H1 (cell line): ENCODE measurements at regions not wholly inside any gene's neighbourhood (a gene's known extent, or its start where the extent isn't known, plus 50 kb on each side); places are given as distances from the start of the nearest gene placed in this dataset.

Source experiments
- CTCF ChIA-PET: fragments of 300-600 bp; sonication (Branson Sonifier 250); formaldehyde crosslinking; loops from one replicate; lab custom pipeline; 2021; ENCODE audit not compliant: partially characterized antibody; lab: Charles Lee
- POLR2A ChIA-PET: fragments of 300-600 bp; sonication (Branson Sonifier 250); formaldehyde crosslinking; loops from one replicate; lab custom pipeline; 2021; ENCODE audit warnings: inconsistent platforms; ENCODE audit not compliant: partially characterized antibody; lab: Charles Lee
- DNase-seq, 2 experiments: peaks; one replicate each; pipeline versions ENCODE4 v3.0.0 to v3.0.0-alpha.2; 2010 to 2022; ENCODE audit warnings: low spot score in 2 of 2, low read depth in 1 of 2, mixed read lengths in 1 of 2
- FAIRE-seq: peaks from 2 replicates; lab custom pipeline; 2011; peaks lifted over from hg19 to GRCh38; lab: Jason Lieb, UNC
- H2AFZ ChIP-seq: 2 replicates; pipeline ENCODE4 v1.8.1; 2012; ENCODE audit warnings: low read length, inconsistent platforms
- H2AK5ac ChIP-seq: 2 replicates; pipeline ENCODE4 v1.6.1; 2013; ENCODE audit warnings: low read depth, low read length
- H2BK120ac ChIP-seq: replicated peaks from 2 replicates; pipeline ENCODE3; 2013; ENCODE audit warnings: low read depth, low read length, inconsistent platforms
- H2BK12ac ChIP-seq: 2 replicates; pipeline ENCODE4 v1.6.1; 2013; ENCODE audit warnings: low read depth, low read length
- H2BK15ac ChIP-seq: 2 replicates; pipeline ENCODE4 v1.6.1; 2013; ENCODE audit warnings: low read length
- H2BK20ac ChIP-seq: 2 replicates; pipeline ENCODE4 v1.6.1; 2013; ENCODE audit warnings: low read length
- H2BK5ac ChIP-seq: 2 replicates; pipeline ENCODE4 v1.6.1; 2013; ENCODE audit warnings: low read depth, low read length
- H3K14ac ChIP-seq: 2 replicates; pipeline ENCODE4 v1.6.1; 2013; ENCODE audit warnings: inconsistent platforms; ENCODE audit not compliant: insufficient read length
- H3K18ac ChIP-seq: 2 replicates; pipeline ENCODE4 v1.6.1; 2013; ENCODE audit warnings: low read length; ENCODE audit errors: extremely low read depth
- H3K23ac ChIP-seq: 2 replicates; pipeline ENCODE4 v1.6.1; 2013; ENCODE audit warnings: inconsistent platforms; ENCODE audit not compliant: insufficient read length
- H3K23me2 ChIP-seq: 2 replicates; pipeline ENCODE4 v1.6.1; 2013; ENCODE audit warnings: low read depth, low read length
- H3K27ac ChIP-seq: 2 replicates; pipeline ENCODE4 v1.6.1; 2011; ENCODE audit warnings: low read depth, low read length, inconsistent platforms
- H3K27me3 ChIP-seq, 4 experiments: replicated peaks in 1 of 4; 1 replicate in 1 of 4; 2 replicates in 3 of 4; pipeline versions ENCODE4 v1.6.1 to v1.8.1; 2011 to 2013; ENCODE audit warnings: low read length in 3 of 4, mild to moderate bottlenecking in 3 of 4, inconsistent platforms in 2 of 4, mixed read lengths in 2 of 4, moderate library complexity in 1 of 4; ENCODE audit not compliant: control insufficient read depth in 3 of 4, insufficient read depth in 3 of 4; ENCODE audit errors: extremely low read depth in 1 of 4
- H3K36me3 ChIP-seq, 4 experiments: 2 replicates each; pipeline versions ENCODE4 v1.6.1 to v1.8.1; 2011 to 2013; ENCODE audit warnings: mild to moderate bottlenecking in 4 of 4, low read length in 3 of 4, moderate library complexity in 2 of 4, control low read depth in 1 of 4, inconsistent platforms in 1 of 4; ENCODE audit not compliant: insufficient read depth in 4 of 4, control insufficient read depth in 2 of 4
- H3K4ac ChIP-seq: replicated peaks from 2 replicates; pipeline ENCODE3; 2013; ENCODE audit warnings: low read length, low read depth, mixed read lengths, inconsistent platforms; ENCODE audit not compliant: insufficient read length
- H3K4me1 ChIP-seq, 4 experiments: replicated peaks in 1 of 4; 1 replicate in 1 of 4; 2 replicates in 3 of 4; pipeline versions ENCODE4 v1.6.1 to v1.8.1; 2011 to 2013; ENCODE audit warnings: low read length in 3 of 4, inconsistent platforms in 2 of 4, mixed read lengths in 1 of 4; ENCODE audit not compliant: insufficient read depth in 4 of 4, control insufficient read depth in 3 of 4
- H3K4me2 ChIP-seq, 2 experiments: 2 replicates each; pipeline versions ENCODE4 v1.6.1 to v1.8.1; 2011 to 2013; ENCODE audit warnings: low read depth in 2 of 2, low read length in 2 of 2, control low read depth in 1 of 2, inconsistent platforms in 1 of 2, mild to moderate bottlenecking in 1 of 2; ENCODE audit not compliant: insufficient read depth in 1 of 2
- H3K4me3 ChIP-seq, 4 experiments: fragments of 200-600, 300-600 bp in 1 of 4; sonication (generic), shearing (Covaris generic), sonication (Bioruptor Twin) in 1 of 4; 2 replicates each; pipeline versions ENCODE4 v1.5.1 to v1.8.1; 2011 to 2016; ENCODE audit warnings: low read length in 4 of 4, low read depth in 3 of 4, control low read depth in 2 of 4, inconsistent platforms in 2 of 4, mild to moderate bottlenecking in 2 of 4, mixed read lengths in 1 of 4, moderate library complexity in 1 of 4; ENCODE audit not compliant: insufficient read depth in 2 of 4; ENCODE audit errors: extremely low read depth in 1 of 4
- H3K56ac ChIP-seq: replicated peaks from 2 replicates; pipeline ENCODE3; 2013; ENCODE audit warnings: low read depth, mild to moderate bottlenecking, mixed read lengths, low read length, inconsistent platforms; ENCODE audit not compliant: insufficient read length
- H3K79me1 ChIP-seq: 2 replicates; pipeline ENCODE4 v1.6.1; 2013; ENCODE audit warnings: low read depth, low read length, control low read depth
- H3K79me2 ChIP-seq, 2 experiments: 2 replicates each; pipeline versions ENCODE4 v1.6.1 to v1.8.1; 2012 to 2013; ENCODE audit warnings: low read length in 2 of 2, mild to moderate bottlenecking in 2 of 2, inconsistent platforms in 1 of 2; ENCODE audit not compliant: insufficient read depth in 2 of 2, control insufficient read depth in 1 of 2
- H3K9ac ChIP-seq, 4 experiments: replicated peaks in 1 of 4; 1 replicate in 1 of 4; 2 replicates in 3 of 4; pipeline versions ENCODE4 v1.6.1 to v1.8.1; 2011 to 2013; ENCODE audit warnings: low read depth in 3 of 4, low read length in 3 of 4, control low read depth in 2 of 4, mild to moderate bottlenecking in 2 of 4, moderate library complexity in 2 of 4, inconsistent platforms in 1 of 4; ENCODE audit errors: extremely low read depth in 1 of 4
- H3K9me3 ChIP-seq, 2 experiments: 2 replicates each; pipeline versions ENCODE4 v1.6.1 to v1.8.1; 2012 to 2013; ENCODE audit warnings: mild to moderate bottlenecking in 2 of 2, moderate library complexity in 2 of 2, control low read depth in 1 of 2, inconsistent platforms in 1 of 2, low read depth in 1 of 2, low read length in 1 of 2, mixed read lengths in 1 of 2; ENCODE audit not compliant: insufficient read depth in 2 of 2
- H4K20me1 ChIP-seq, 2 experiments: replicated peaks in 1 of 2; 2 replicates each; pipeline versions ENCODE3 to v1.8.1; 2011 to 2013; ENCODE audit warnings: inconsistent platforms in 2 of 2, low read length in 2 of 2, mild to moderate bottlenecking in 1 of 2; ENCODE audit not compliant: insufficient read depth in 2 of 2, control insufficient read depth in 1 of 2
- H4K5ac ChIP-seq: 2 replicates; pipeline ENCODE4 v1.6.1; 2013; ENCODE audit warnings: low read length, low read depth, mixed read lengths, inconsistent platforms; ENCODE audit not compliant: insufficient read length
- H4K8ac ChIP-seq: 2 replicates; pipeline ENCODE4 v1.8.0; 2013; ENCODE audit warnings: mild to moderate bottlenecking, moderate library complexity, low read length, inconsistent platforms; ENCODE audit not compliant: insufficient read depth; ENCODE audit errors: extremely low read depth
- H4K91ac ChIP-seq: replicated peaks from 2 replicates; pipeline ENCODE3; 2013; ENCODE audit warnings: low read length, mixed read lengths, inconsistent platforms; ENCODE audit not compliant: insufficient read length
- ATF3 ChIP-seq: IDR thresholded peaks from 2 replicates; pipeline ENCODE4 v1.6.1; 2011; ENCODE audit warnings: low read depth, mild to moderate bottlenecking, low read length; ENCODE audit not compliant: insufficient read depth
- BRCA1 ChIP-seq: IDR thresholded peaks from 2 replicates; pipeline ENCODE4 v1.6.1; 2012; ENCODE audit warnings: low read depth, low read length, improper control_type of control experiment
- CHD1 ChIP-seq: IDR thresholded peaks from 2 replicates; pipeline ENCODE4 v1.6.1; 2012; ENCODE audit warnings: low read depth, low read length, improper control_type of control experiment
- CREB1 ChIP-seq: IDR thresholded peaks from 2 replicates; pipeline ENCODE4 v1.6.1; 2012; ENCODE audit warnings: inconsistent platforms
- CTCF ChIP-seq, 3 experiments: IDR thresholded peaks; 1 replicate in 2 of 3; 2 replicates in 1 of 3; pipeline versions ENCODE4 v1.5.1 to v1.6.1; 2011; ENCODE audit warnings: low read length in 3 of 3, mild to moderate bottlenecking in 3 of 3, inconsistent platforms in 2 of 3, low read depth in 1 of 3, moderate library complexity in 1 of 3; ENCODE audit not compliant: insufficient read depth in 1 of 3; ENCODE audit errors: control extremely low read depth in 1 of 3
- GABPA ChIP-seq: IDR thresholded peaks from 2 replicates; pipeline ENCODE4 v1.6.1; 2011; ENCODE audit warnings: mild to moderate bottlenecking, low read length, moderate library complexity, borderline replicate concordance; ENCODE audit not compliant: insufficient read depth
- GTF2F1 ChIP-seq: IDR thresholded peaks from 2 replicates; pipeline ENCODE4 v1.6.1; 2012; ENCODE audit warnings: low read depth, low read length, improper control_type of control experiment, borderline replicate concordance
- KDM4A ChIP-seq: IDR thresholded peaks from one replicate; pipeline ENCODE4 v1.7.1; 2012; ENCODE audit warnings: low read depth, mild to moderate bottlenecking, moderate library complexity, low read length, inconsistent platforms; ENCODE audit not compliant: severe bottlenecking
- KDM5A ChIP-seq: fragments of 200-600 bp; IDR thresholded peaks from 2 replicates; pipeline ENCODE4 v1.7.1; 2012; ENCODE audit warnings: mild to moderate bottlenecking, low read length, inconsistent platforms, mixed read lengths
- NRF1 ChIP-seq: IDR thresholded peaks from 2 replicates; pipeline ENCODE4 v1.6.1; 2011; ENCODE audit warnings: mild to moderate bottlenecking, low read depth, low read length, improper control_type of control experiment
- POLR2A ChIP-seq, 2 experiments: IDR thresholded peaks; 1 replicate in 1 of 2; 2 replicates in 1 of 2; pipeline ENCODE4 v1.6.1; 2011; ENCODE audit warnings: low read depth in 2 of 2, low read length in 2 of 2, mild to moderate bottlenecking in 2 of 2; ENCODE audit errors: control extremely low read depth in 1 of 2
- RFX5 ChIP-seq: IDR thresholded peaks from 2 replicates; pipeline ENCODE4 v1.6.1; 2011; ENCODE audit warnings: low read depth, low read length, improper control_type of control experiment, borderline replicate concordance
- WGBS, 2 experiments: shearing (Covaris generic) in 1 of 2; methylation state at CpG; one replicate each; pipeline versions ENCODE4 v1.1.6 to v1.1.7; 2013 to 2015; ENCODE audit warnings: low lambda C conversion rate in 2 of 2, mixed read lengths in 2 of 2, inconsistent platforms in 1 of 2, low coverage in 1 of 2, missing lambda C conversion rate in 1 of 2; ENCODE audit not compliant: insufficient replicate concordance in 2 of 2, insufficient coverage in 1 of 2, insufficient read length in 1 of 2; ENCODE audit errors: extremely low coverage in 1 of 2, missing lambda C conversion rate in 1 of 2; 5-methylcytosine and 5-hydroxymethylcytosine counted together

GRCh38 chr2:128797937-128798336 is 479.3 kb upstream of the HS6ST1 start:
- H3K56ac ChIP-seq, result no peak overlapping the region
- no peaks in the 10 kb centered on the region; the same call in 1 of the 2 replicates for H3K23me2 ChIP-seq
- H2BK15ac ChIP-seq, result no peak overlapping the region
- no peak overlapping the region for H2AFZ ChIP-seq
- H3K27ac ChIP-seq, result no peak overlapping the region
- ChIA-PET CTCF (interaction anchor here (1.3 kb wide), 1 partner anchor 47 kb away, joined by 5 read pairs; no protein-coding TSS in a partner anchor), POLR2A (no interaction called here)
- H3K9ac ChIP-seq, result no peak overlapping the region
- no peak overlapping the region for H4K91ac ChIP-seq
- WGBS, 2 experiments, result 90% methylated on average over 6 of the region's 6 CpGs; no CpG with 5 or more reads in 1 of the 2 experiments
- H3K9me3 ChIP-seq, result no peaks in the 10 kb centered on the region
- H4K8ac ChIP-seq, result no peak overlapping the region; the same call in 1 of the 2 replicates
- no peaks in the 10 kb centered on the region for H3K79me1 ChIP-seq
- DNase-seq (peak in 1 of 2 experiments; percentile 35), FAIRE-seq (no peak)
- no peaks in the 10 kb centered on the region for H3K4me1 ChIP-seq
- H2BK120ac ChIP-seq, result no peak overlapping the region
- no peak overlapping the region for H2AK5ac ChIP-seq
- H4K20me1 ChIP-seq, result no peaks in the 10 kb centered on the region
- H3K4ac ChIP-seq, result no peak overlapping the region
- no peaks in the 10 kb centered on the region for H3K36me3 ChIP-seq
- H3K14ac ChIP-seq, result no peak overlapping the region
- no peaks in the 10 kb centered on the region for H3K79me2 ChIP-seq
- H3K4me3 ChIP-seq, result no peak overlapping the region
- H3K18ac ChIP-seq, result no peak overlapping the region
- no peak overlapping the region for H3K23ac ChIP-seq
- no peak overlapping the region for H2BK12ac ChIP-seq
- no peak overlapping the region for H2BK20ac ChIP-seq
- no peak overlapping the region for H4K5ac ChIP-seq
- H3K27me3 ChIP-seq, result peaks cover 0 to 2% (median 0%) of the 10 kb centered on the region in 4 experiments; a peak in 1 of 7 replicates
- no peak overlapping the region for H2BK5ac ChIP-seq
- no peak overlapping the region for H3K4me2 ChIP-seq
- TF ChIP-seq KDM5A (no peak), BRCA1 (no peak), RFX5 (no peak), CREB1 (no peak), GTF2F1 (no peak), KDM4A (no peak), CTCF (IDR thresholded peaks at IDR 0.05; ENCODE audit: control extremely low read depth in 1 of 3, insufficient read depth in 1 of 3, low read depth in 1 of 3, low read length in 3 of 3) (no peak), POLR2A (IDR thresholded peaks at IDR 0.05; ENCODE audit: control extremely low read depth in 1 of 2, low read depth in 2 of 2, low read length in 2 of 2) (no peak), CHD1 (no peak), NRF1 (no peak), GABPA (no peak), ATF3 (no peak)
